Tibial nerve (tissue), 4 donors: ENCODE measurements at regions not wholly inside any gene's neighbourhood (a gene's known extent, or its start where the extent isn't known, plus 50 kb on each side); places are given as distances from the start of the nearest gene placed in this dataset.

Experiments used
- DNase-seq, 2 donors: peaks; one replicate each; pipeline ENCODE4 v3.0.0-alpha.2; 2019; ENCODE audit warnings: low spot score in 2 of 2
- H3K27ac ChIP-seq, 4 donors: fragments of 200-600 bp; sonication (generic) in 3 of 4; one replicate each; pipeline ENCODE4 v1.5.1; 2017 to 2019; ENCODE audit warnings: mild to moderate bottlenecking in 1 of 4
- H3K27me3 ChIP-seq, 2 donors: fragments of 200-600 bp; sonication (generic) in 1 of 2; one replicate each; pipeline versions ENCODE4 v1.5.1 to v1.6.0; 2017 to 2019
- H3K36me3 ChIP-seq, 3 donors: fragments of 200-600 bp; sonication (generic); one replicate each; pipeline ENCODE4 v1.5.1; 2018 to 2019
- H3K4me1 ChIP-seq, 4 donors: fragments of 200-600 bp; sonication (generic) in 3 of 4; one replicate each; pipeline ENCODE4 v1.5.1; 2017 to 2019
- H3K4me3 ChIP-seq, 4 donors: fragments of 200-600 bp; sonication (generic) in 3 of 4; one replicate each; pipeline ENCODE4 v1.5.1; 2017 to 2019; ENCODE audit warnings: mild to moderate bottlenecking in 1 of 4, moderate library complexity in 1 of 4
- H3K9me3 ChIP-seq, 4 donors: fragments of 200-600 bp; sonication (generic) in 3 of 4; one replicate each; pipeline ENCODE4 v1.5.1; 2017 to 2019
- CTCF ChIP-seq, 5 experiments: fragments of 200-600 bp in 3 of 5; fragments of 450-650 bp in 2 of 5; sonication (generic) in 3 of 5; IDR thresholded peaks; one replicate each; pipeline ENCODE4 v1.5.1; 2016 to 2019; ENCODE audit warnings: antibody characterized with exemption in 5 of 5, mild to moderate bottlenecking in 3 of 5, moderate library complexity in 2 of 5
- EP300 ChIP-seq, 2 donors: sonication (generic); formaldehyde crosslinking; IDR thresholded peaks; one replicate each; pipeline ENCODE4 v1.6.1; 2017; ENCODE audit warnings: antibody characterized with exemption in 2 of 2, mild to moderate bottlenecking in 1 of 2
- POLR2A ChIP-seq, 2 donors: fragments of 450-650 bp; IDR thresholded peaks; one replicate each; pipeline ENCODE4 v1.6.1; 2017; ENCODE audit warnings: antibody characterized with exemption in 2 of 2, mild to moderate bottlenecking in 2 of 2, moderate library complexity in 2 of 2
- WGBS, 2 donors: methylation state at CpG; one replicate each; pipeline ENCODE4 v1.1.5; 2018; 5-methylcytosine and 5-hydroxymethylcytosine counted together

DNA sequence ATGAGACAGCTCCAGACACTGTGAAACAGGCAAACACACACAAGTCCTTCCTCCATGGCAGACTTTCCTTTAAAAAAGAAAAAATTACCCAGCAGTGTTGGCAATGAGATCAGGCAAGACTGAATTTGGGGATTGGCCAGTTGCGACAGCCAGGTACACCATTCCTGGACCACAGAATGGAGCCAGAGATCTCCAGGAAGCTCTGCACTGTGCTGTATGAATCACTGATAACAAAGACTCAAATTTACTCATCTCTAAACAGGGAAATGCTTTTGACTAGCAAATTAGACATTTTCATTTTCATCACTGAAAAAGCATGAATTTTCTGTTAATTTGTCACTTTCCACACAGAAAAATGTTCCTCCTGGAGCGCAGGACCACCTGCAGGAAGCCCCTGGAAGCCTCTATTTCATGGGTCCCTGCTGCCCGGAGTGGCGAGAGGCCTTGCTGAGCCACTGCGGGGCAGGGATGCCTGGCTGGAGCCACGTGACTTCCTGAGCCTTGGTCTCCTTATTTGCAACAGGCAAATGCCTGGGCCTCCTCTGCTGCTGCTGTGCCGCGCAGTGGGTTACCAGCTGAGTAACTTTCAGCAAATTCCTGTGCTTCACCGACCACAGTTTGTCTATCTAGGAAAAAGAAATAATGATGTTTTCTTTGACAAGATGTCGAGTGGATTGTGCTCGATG lies 185.9 kb upstream of the ZNF618 start:
- no peak for DNase-seq
- no peaks in the 10 kb centered on the region for H3K36me3 ChIP-seq
- H3K9me3 ChIP-seq, result peaks cover 0 to 7% (median 0%) of the 10 kb centered on the region in 4 donors
- no peak overlapping the region for H3K4me3 ChIP-seq
- 66 to 68% methylated on average over 11 of the region's 11 CpGs for WGBS, 2 donors
- TF ChIP-seq POLR2A (IDR thresholded peaks at IDR 0.05) (no peak), CTCF (IDR thresholded peaks at IDR 0.05) (no peak), EP300 (IDR thresholded peaks at IDR 0.05) (no peak)
- H3K27me3 ChIP-seq, result peaks cover 0 to 53% of the 10 kb centered on the region in 2 donors
- H3K27ac ChIP-seq, result no peak overlapping the region
- peaks cover 0 to 12% (median 3%) of the 10 kb centered on the region in 4 donors for H3K4me1 ChIP-seq

DNA sequence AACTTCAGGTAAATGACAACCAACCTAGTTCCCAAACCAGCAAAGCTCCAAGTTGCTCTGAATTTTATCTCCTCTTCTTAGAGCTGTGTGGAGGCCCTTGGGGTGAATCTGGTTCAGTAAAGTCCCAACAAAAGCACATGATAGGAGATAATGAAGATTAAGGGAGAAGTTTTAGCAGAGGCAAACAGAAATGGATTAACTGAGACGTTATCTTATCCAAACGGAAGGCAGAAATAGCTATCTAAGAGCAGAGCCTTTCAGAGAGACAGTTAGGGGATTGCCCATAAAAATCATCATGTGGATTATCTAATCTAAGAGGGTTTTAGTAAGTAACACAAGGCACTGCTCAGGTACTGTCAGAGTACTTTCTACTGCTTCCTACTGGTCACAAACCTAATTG lies 183.9 kb upstream of the ZNF618 start:
- H3K27me3 ChIP-seq, result peaks cover 0 to 38% of the 10 kb centered on the region in 2 donors
- H3K4me1 ChIP-seq, result peaks cover 0 to 12% (median 3%) of the 10 kb centered on the region in 4 donors
- no peaks in the 10 kb centered on the region for H3K36me3 ChIP-seq
- H3K27ac ChIP-seq, result no peak overlapping the region
- TF ChIP-seq EP300 (IDR thresholded peaks at IDR 0.05), result no peak
- TF ChIP-seq POLR2A (IDR thresholded peaks at IDR 0.05), result no peak
- TF ChIP-seq CTCF (IDR thresholded peaks at IDR 0.05), result no peak
- no peak overlapping the region for H3K4me3 ChIP-seq
- peaks cover 0 to 11% (median 0%) of the 10 kb centered on the region in 4 donors for H3K9me3 ChIP-seq
- 80 to 87% methylated on average over 2 of the region's 2 CpGs for WGBS, 2 donors
- no peak for DNase-seq

DNA sequence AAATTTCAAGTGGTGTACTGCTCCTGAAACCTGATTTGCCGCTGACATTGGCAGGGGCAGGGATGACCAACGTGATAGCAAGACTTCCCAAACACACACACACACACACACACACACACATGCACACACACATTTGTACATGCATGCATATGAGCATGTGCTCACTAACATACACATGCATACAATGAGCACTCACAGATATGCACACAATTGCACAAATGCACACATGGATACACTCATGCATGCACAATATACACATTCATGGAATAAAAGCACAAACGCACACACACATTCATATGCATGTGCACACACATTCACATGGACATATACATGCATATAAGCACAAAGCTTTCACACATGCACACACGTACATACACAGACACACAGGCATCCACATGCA lies 181.2 kb upstream of the ZNF618 start:
- Histone ChIP-seq H3K36me3 (no peaks in the 10 kb centered on the region), H3K27ac (no peak overlapping the region), H3K9me3 (peaks cover 0 to 11% (median 0%) of the 10 kb centered on the region in 4 donors), H3K4me3 (no peak overlapping the region), H3K4me1 (no peaks in the 10 kb centered on the region), H3K27me3 (peaks cover 0 to 19% of the 10 kb centered on the region in 2 donors)
- 74 to 83% methylated on average over 4 of the region's 4 CpGs for WGBS, 2 donors
- DNase-seq, result no peak
- TF ChIP-seq EP300 (IDR thresholded peaks at IDR 0.05) (no peak), CTCF (IDR thresholded peaks at IDR 0.05) (no peak), POLR2A (IDR thresholded peaks at IDR 0.05) (no peak)

- 67 to 68% methylated on average over 2 of the region's 2 CpGs for WGBS, 2 donors
- no peak for DNase-seq
- no peaks in the 10 kb centered on the region for H3K36me3 ChIP-seq
Measured at GRCh38 chr9:113695440-113695851, 180.7 kb upstream of the ZNF618 start.

More at GRCh38 chr9:113695440-113695851, 180.7 kb upstream of the ZNF618 start:
- Histone ChIP-seq H3K9me3 (peaks cover 0 to 12% (median 0%) of the 10 kb centered on the region in 4 donors), H3K27me3 (peaks cover 0 to 17% of the 10 kb centered on the region in 2 donors), H3K27ac (no peak overlapping the region), H3K4me1 (no peaks in the 10 kb centered on the region), H3K4me3 (no peak overlapping the region)
- TF ChIP-seq EP300 (IDR thresholded peaks at IDR 0.05) (no peak), CTCF (IDR thresholded peaks at IDR 0.05) (no peak), POLR2A (IDR thresholded peaks at IDR 0.05) (no peak)
